HG02610 (cell line): ENCODE measurements at regions not wholly inside any gene's neighbourhood (a gene's known extent, or its start where the extent isn't known, plus 50 kb on each side); places are given as distances from the start of the nearest gene placed in this dataset.

Experiments
- ATAC-seq: cut with Tn5 transposase; IDR thresholded peaks from one replicate; pipeline ENCODE4 v1.9.1; 2021; ENCODE audit warnings: mild to moderate bottlenecking, moderate library complexity; ENCODE audit not compliant: unreplicated experiment

GRCh38 chr7:20021831-20022230 is 195.4 kb downstream of the MACC1 start:
- ATAC-seq: peak; percentile 71

DNA sequence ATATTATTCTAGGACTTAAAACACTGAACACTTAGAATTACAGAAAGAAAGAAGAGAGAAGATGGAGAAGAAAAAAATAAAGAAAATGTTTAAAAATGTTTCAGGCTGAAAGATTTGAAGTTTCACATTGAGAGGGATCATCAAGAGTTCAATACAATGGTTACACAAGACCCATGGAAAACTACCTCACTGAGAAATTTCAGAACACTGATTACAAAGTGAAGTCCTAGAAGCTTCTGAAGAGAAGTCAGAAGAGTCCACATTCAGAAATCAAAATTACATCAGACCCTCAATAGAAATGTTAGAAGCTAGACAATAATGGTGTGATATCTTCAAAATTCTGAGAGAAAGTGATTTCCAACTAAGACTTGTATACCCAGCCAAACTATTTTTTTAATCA is 196.1 kb downstream of the MACC1 start:
- no peak for ATAC-seq

- ATAC-seq: peak; percentile 89
These were observed 197.3 kb downstream of the MACC1 start for GRCh38 chr7:20019757-20020432.

DNA sequence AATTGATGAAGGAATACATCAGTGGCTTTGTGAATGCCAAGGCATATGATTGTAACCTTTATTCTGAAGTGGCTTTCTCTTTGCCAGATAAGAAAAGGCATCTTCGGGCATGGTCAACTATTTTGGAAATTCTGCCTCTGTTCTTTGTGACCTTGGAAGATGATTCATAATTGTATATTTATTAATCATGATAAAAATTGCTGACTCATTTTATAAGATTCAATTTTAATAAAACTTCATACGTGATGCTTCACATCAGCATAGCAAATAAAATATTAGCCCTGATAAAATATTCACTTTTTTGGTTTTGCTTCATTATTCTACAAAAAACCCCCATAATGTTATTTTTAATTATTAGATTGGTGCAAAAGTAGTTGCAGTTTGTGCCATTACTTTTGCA is 200.5 kb downstream of the MACC1 start:
- no peak for ATAC-seq

GRCh38 chr7:20013536-20013935 is 203.6 kb downstream of the MACC1 start:
- ATAC-seq: no peak

GRCh38 chr7:20012100-20012499 is 205.1 kb downstream of the MACC1 start:
- ATAC-seq: no peak

- no peak for ATAC-seq
These were observed 206.3 kb downstream of the MACC1 start for GRCh38 chr7:20010877-20011276.

DNA sequence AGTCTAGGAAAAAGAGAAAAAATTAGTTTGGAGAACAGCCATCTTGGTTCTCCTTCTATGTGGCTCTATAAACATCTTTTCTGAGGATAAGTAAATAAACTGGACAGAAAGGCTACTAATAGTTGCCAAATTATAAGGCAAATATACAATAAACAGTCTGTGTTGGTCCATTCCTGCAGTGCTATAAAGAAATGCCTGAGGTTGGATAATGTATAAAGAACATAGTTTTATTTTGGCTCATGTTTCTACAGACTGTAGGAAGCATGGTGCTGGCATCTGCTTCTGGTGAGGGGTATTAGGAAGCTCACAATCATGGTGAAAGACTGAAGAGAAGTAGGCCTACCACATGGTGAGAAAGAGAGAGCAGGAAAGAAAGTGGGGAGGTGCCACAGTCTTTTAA is 209.7 kb downstream of the MACC1 start:
- no peak for ATAC-seq

- ATAC-seq: no peak
These were observed 212.1 kb downstream of the MACC1 start for GRCh38 chr7:20005081-20005480.

DNA sequence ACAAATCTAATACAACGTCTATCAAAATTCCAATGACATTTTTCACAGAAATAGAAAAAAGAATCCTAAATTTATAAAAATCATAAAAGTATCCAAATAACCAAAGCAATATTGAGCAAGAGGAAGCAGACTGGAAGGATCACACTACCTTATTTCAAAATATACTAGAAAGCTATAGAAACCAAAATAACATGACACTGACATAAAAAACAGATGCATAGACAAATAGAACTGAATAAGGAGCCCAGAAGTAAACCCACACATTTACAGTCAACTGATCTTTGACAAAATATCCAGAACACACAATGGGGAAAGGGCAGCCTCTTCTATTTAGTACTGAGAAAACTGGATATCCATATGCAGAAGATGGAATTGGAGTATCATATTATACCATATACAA is 217.5 kb downstream of the MACC1 start:
- no peak for ATAC-seq

- ATAC-seq: no peak
These were observed 218.5 kb upstream of the TMEM196 start for GRCh38 chr7:19991936-19992335.

- no peak for ATAC-seq
These were observed 216.5 kb upstream of the TMEM196 start for GRCh38 chr7:19989906-19990305.

GRCh38 chr7:19988860-19989259 is 215.4 kb upstream of the TMEM196 start:
- ATAC-seq: no peak

DNA sequence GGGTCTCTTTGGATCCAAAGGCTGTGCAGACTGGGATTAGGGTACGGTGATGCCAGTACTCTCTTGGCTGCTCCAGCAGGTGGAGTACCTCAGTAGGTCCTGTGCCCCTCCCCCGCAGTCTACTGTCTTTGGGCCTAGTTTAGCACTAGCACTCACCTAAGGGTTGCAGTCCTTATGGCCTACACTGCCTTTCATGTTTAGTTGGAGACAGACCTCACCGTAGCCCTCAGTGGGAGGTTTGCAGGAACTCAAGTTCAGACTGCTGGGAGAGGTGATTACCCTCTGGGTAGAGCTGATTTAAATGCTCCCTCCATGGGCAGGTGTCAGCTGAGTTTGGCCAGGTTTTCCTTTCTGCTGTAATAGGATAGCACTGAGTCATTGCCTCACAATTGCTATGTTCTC is 210.8 kb upstream of the TMEM196 start:
- ATAC-seq: peak; percentile 11

DNA sequence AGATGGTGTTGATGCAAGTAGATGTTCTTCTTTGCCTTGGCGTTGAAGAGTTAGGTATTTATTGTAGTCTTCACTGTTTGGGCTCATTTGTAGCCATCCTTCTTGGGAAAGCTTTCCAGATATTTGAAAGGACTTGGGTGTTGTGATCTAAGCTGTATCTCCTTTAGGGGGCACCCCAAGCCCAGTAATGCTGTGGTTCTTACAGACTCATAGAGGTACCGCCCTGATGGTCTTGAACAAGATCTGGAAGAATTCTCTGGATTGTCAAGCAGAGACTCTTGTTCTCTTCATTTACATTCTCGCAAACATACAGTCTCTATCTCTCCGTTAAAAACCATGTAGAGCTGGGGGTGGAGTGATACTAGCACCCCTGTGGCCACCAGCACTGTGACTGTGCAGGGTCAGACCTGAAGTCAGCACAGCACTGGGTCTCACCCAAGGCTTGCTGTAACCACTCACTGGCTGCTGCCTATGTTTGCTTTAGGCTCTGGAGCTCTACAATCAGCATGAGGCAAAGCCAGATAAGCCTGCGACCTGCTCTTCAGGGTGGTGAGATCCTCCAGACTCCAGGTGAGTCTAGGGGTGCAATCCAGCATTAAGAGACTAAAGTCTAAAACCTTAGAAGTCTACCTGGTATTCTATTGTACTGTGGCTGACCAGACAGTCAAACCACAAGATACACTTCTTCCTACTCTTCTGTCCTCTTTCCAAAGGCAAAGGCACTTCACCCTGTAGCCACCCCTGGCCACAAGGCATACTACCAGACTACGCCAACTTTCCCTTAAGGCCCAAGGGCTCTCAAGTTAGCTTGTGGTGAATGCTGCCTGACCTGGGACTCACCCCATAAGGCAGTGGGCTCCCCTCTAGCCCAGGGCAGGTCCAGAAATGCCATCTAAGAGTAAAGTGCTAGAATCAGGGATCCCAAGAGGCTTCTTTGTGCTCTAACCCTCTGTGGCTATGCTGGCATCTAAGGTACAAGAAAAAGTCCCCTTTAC is 209.7 kb upstream of the TMEM196 start:
- ATAC-seq: peak; percentile 53

DNA sequence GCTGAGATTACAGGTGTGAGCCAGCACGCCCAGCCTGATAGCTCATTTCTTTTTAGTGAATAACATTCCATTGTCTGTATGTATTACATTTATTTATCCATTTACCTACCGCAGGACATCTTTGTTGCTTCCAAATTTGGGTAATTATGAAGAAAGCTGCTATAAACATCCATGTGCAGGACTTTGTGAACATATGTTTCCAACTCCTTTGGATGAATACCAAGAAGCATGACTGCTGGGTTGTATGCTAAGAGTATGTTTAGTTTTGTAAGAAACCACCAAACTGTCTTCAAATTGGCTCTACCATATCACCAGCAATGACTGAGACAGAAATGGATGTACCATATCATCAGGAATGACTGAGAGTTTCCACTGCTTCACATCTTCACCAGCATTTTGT is 200.2 kb upstream of the TMEM196 start:
- ATAC-seq: no peak

DNA sequence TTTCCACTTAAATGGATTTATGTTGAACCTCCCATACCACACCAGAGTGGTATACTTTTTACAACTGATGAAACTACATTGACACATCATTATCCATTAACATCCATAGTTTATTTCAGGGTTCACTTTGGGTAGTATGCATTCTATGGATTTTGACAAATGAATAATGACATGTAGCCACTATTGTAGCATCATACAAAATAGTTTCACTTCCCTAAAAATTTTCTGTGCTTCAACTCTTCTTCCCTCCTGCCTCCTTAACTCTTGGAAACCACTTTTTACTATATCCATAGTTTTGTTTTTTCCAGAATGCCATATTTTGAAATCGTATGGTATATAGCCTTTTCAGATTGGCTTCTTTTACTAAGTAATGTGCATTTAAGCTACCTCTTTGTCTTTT is 199.5 kb upstream of the TMEM196 start:
- no peak for ATAC-seq

- ATAC-seq: no peak
These were observed 198.5 kb upstream of the TMEM196 start for GRCh38 chr7:19971956-19972355.

DNA sequence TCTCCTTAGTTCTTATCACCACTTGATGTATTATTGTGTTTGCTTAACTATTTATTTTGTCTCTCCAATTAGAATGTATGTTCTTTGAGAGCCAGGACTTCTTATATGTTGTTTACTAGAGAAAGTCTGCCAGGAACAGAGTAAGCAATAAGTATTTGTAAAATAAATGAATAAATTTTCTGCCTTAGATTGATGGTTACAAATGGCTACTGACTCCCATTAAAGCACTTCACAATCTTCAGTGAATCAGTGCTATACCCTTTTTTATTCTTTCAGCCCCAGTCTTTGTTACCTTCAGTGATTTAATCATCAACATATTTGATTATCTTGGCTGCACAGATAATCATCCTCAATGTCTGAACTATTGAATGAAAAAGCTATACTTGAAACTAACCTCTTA is 197.1 kb upstream of the TMEM196 start:
- no peak for ATAC-seq

GRCh38 chr7:19969859-19970493 is 196.6 kb upstream of the TMEM196 start:
- ATAC-seq: no peak

DNA sequence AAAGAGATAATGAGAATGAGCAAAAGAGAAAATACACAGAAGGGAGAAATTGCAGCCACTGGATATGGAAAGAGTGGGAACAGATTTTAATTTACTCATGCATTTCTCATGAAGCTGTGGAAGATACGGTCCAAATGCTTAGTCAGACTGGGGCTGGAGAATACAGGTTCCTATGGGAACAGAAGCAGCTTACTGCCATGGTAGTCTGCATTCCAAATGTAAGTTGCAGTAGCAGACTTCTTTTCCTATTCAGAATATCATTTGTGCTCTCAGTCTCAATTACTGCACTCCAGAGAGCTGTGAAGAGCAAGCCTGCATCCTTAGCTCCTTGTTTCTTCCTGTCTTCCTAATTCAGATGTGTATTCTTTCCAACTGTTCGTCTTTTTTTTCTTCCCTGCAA is 190.8 kb upstream of the TMEM196 start:
- no peak for ATAC-seq

GRCh38 chr7:19963695-19964094 is 190.3 kb upstream of the TMEM196 start:
- ATAC-seq: no peak
